ENCODE measurements at regions not wholly inside any gene's neighbourhood (a gene's known extent, or its start where the extent isn't known, plus 50 kb on each side); places are given as distances from the start of the nearest gene placed in this dataset.

GRCh38 chr11:96783311-96783710 is 393.5 kb downstream of the JRKL start (continued):
- no peak for TF ChIP-seq HDAC6 (IDR thresholded peaks at IDR 0.05; ENCODE audit: unreplicated experiment)
- TF ChIP-seq ZBTB40 (IDR thresholded peaks at IDR 0.05; ENCODE audit: borderline replicate concordance) = no peak
- TF ChIP-seq REST (IDR thresholded peaks at IDR 0.05; ENCODE audit: low read depth, low read length) = no peak

GRCh38 chr11:96785073-96785472 is 395.3 kb downstream of the JRKL start:
- POLR2A ChIA-PET = no interaction called here
- FAIRE-seq (no peak), ATAC-seq (no peak), DNase-seq (ENCODE audit: low read depth, low spot score) (no peak)
- Histone ChIP-seq H3K27ac (ENCODE audit: control insufficient read depth, insufficient read depth) (no peak overlapping the region), H3K9ac (ENCODE audit: control insufficient read depth, insufficient read depth, low read length) (no peak overlapping the region), H3K27me3 (replicated peaks in 1 of 2; ENCODE audit: control insufficient read depth in 2 of 2, insufficient read depth in 2 of 2, low read length in 1 of 2) (no peaks in the 10 kb centered on the region), H3K4me3 (no peak overlapping the region), H3K9me3 (replicated peaks; ENCODE audit: control insufficient read depth, insufficient read depth, low read length) (no peaks in the 10 kb centered on the region), H3K4me1 (ENCODE audit: control insufficient read depth, insufficient read depth, low read length) (no peaks in the 10 kb centered on the region), H3K79me2 (ENCODE audit: control insufficient read depth, insufficient read depth, low read length) (no peaks in the 10 kb centered on the region), H4K20me1 (ENCODE audit: control insufficient read depth, insufficient read depth) (no peaks in the 10 kb centered on the region), H2AFZ (ENCODE audit: control insufficient read depth, low read depth, low read length) (no peak overlapping the region), H3K36me3 (ENCODE audit: control insufficient read depth in 2 of 2, insufficient read depth in 2 of 2, low read length in 1 of 2) (no peaks in the 10 kb centered on the region), H3K4me2 (ENCODE audit: control insufficient read depth, insufficient read depth) (no peak overlapping the region)
- no TSS peak for BruUV-seq (replicated peaks)
- 37% methylated on average over 4 of the region's 4 CpGs for WGBS (ENCODE audit: insufficient coverage, insufficient replicate concordance, low lambda C conversion rate, missing lambda C conversion rate)
- SMC1A ChIA-PET (ENCODE audit: uncharacterized antibody, unreplicated experiment) = no interaction called here
- CTCF ChIA-PET = interaction anchor here (1.5 to 1.6 kb wide), 2 partner anchors 322 to 356 kb away, joined by 4 to 5 read pairs; no protein-coding TSS in a partner anchor
- in situ Hi-C loops (cut with MboI) = no loop called here
- TF ChIP-seq RB1 (IDR thresholded peaks at IDR 0.05; ENCODE audit: borderline replicate concordance) (no peak), CHD4 (IDR thresholded peaks at IDR 0.05) (no peak), BCL11A (IDR thresholded peaks at IDR 0.05; ENCODE audit: low read depth, low read length) (no peak), SRF (IDR thresholded peaks at IDR 0.05; ENCODE audit: low read depth in 2 of 2, low read length in 2 of 2) (no peak), CBFB (IDR thresholded peaks at IDR 0.05; ENCODE audit: low read depth) (no peak), MAX (IDR thresholded peaks at IDR 0.05; ENCODE audit: low read depth, low read length) (no peak), ATF3 (IDR thresholded peaks at IDR 0.05; ENCODE audit: borderline replicate concordance, extremely low read depth, low read depth, low read length) (no peak), LARP7 (IDR thresholded peaks at IDR 0.05) (no peak), NR2C1 (IDR thresholded peaks at IDR 0.05) (no peak), GABPA (IDR thresholded peaks at IDR 0.05; ENCODE audit: low read depth) (no peak), STAT3 (IDR thresholded peaks at IDR 0.05; ENCODE audit: low read depth, low read length) (no peak)
- intact Hi-C loops (cut with micrococcal nuclease; ENCODE audit: unreplicated experiment) = no loop called here
- RAD21 ChIA-PET (ENCODE audit: unreplicated experiment) = no interaction called here

Data from GM12878 (cell line).